Gastrocnemius medialis (tissue), 4 donors: ENCODE measurements at regions not wholly inside any gene's neighbourhood (a gene's known extent, or its start where the extent isn't known, plus 50 kb on each side); places are given as distances from the start of the nearest gene placed in this dataset.

Experiments
- POLR2A ChIP-seq, 2 donors: fragments of 450-650 bp; IDR thresholded peaks; one replicate each; pipeline ENCODE4 v1.6.1; 2017; ENCODE audit warnings: antibody characterized with exemption in 2 of 2, mild to moderate bottlenecking in 2 of 2, moderate library complexity in 2 of 2
- TF ChIP-seq, protein P1 (sequence below), 5 experiments: fragments of 450-650 bp in 3 of 5; fragments of 200-600 bp in 2 of 5; sonication (generic) in 2 of 5; IDR thresholded peaks in 4 of 5; conservative IDR thresholded peaks in 1 of 5; 1 replicate in 4 of 5; 2 replicates in 1 of 5; pipeline ENCODE4 v1.5.1; 2016 to 2019; ENCODE audit warnings: antibody characterized with exemption in 5 of 5, mild to moderate bottlenecking in 3 of 5, moderate library complexity in 3 of 5

GRCh38 chr15:95254263-95254662, 1022.9 kb downstream of the MCTP2 start:
- no peak for TF ChIP-seq POLR2A (IDR thresholded peaks at IDR 0.05)
- TF ChIP-seq, protein P1, sequence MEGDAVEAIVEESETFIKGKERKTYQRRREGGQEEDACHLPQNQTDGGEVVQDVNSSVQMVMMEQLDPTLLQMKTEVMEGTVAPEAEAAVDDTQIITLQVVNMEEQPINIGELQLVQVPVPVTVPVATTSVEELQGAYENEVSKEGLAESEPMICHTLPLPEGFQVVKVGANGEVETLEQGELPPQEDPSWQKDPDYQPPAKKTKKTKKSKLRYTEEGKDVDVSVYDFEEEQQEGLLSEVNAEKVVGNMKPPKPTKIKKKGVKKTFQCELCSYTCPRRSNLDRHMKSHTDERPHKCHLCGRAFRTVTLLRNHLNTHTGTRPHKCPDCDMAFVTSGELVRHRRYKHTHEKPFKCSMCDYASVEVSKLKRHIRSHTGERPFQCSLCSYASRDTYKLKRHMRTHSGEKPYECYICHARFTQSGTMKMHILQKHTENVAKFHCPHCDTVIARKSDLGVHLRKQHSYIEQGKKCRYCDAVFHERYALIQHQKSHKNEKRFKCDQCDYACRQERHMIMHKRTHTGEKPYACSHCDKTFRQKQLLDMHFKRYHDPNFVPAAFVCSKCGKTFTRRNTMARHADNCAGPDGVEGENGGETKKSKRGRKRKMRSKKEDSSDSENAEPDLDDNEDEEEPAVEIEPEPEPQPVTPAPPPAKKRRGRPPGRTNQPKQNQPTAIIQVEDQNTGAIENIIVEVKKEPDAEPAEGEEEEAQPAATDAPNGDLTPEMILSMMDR (IDR thresholded peaks at IDR 0.05 in 4 of 5, conservative IDR thresholded peaks at IDR 0.05 in 1 of 5) = no peak
